ENCODE measurements at regions not wholly inside any gene's neighbourhood (a gene's known extent, or its start where the extent isn't known, plus 50 kb on each side); places are given as distances from the start of the nearest gene placed in this dataset.

DNA sequence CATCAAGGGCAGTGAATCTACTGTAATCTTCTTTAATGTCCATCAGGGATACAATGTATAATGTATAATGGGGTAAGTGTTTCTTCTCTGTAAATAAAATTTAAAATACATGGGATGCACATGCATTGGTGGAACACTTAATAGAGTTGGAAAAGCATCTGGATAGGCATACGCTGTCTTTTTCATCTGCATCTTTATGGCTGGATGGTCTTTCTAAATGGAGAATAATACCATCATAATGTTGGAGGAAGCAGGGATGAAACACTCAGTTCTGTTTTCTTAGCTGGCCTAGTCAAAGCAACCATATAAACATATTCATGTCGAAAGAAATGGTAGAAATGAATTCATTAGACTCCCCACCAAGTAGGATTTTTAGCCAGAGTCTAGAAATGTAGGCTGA, 202.8 kb downstream of the CDCA7 start:
- TF ChIP-seq, protein P1, sequence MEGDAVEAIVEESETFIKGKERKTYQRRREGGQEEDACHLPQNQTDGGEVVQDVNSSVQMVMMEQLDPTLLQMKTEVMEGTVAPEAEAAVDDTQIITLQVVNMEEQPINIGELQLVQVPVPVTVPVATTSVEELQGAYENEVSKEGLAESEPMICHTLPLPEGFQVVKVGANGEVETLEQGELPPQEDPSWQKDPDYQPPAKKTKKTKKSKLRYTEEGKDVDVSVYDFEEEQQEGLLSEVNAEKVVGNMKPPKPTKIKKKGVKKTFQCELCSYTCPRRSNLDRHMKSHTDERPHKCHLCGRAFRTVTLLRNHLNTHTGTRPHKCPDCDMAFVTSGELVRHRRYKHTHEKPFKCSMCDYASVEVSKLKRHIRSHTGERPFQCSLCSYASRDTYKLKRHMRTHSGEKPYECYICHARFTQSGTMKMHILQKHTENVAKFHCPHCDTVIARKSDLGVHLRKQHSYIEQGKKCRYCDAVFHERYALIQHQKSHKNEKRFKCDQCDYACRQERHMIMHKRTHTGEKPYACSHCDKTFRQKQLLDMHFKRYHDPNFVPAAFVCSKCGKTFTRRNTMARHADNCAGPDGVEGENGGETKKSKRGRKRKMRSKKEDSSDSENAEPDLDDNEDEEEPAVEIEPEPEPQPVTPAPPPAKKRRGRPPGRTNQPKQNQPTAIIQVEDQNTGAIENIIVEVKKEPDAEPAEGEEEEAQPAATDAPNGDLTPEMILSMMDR (IDR thresholded peaks at IDR 0.05) = no peak
- no peak for TF ChIP-seq EZH2 (IDR thresholded peaks at IDR 0.05)
- no peak for TF ChIP-seq EZH2phosphoT487 (IDR thresholded peaks at IDR 0.05)

Data from neural progenitor cell (in vitro differentiated cells).